Colonic mucosa (tissue), 4 donors: ENCODE measurements at regions not wholly inside any gene's neighbourhood (a gene's known extent, or its start where the extent isn't known, plus 50 kb on each side); places are given as distances from the start of the nearest gene placed in this dataset.

ENCODE experiments used
- DNase-seq: peaks from one replicate; pipeline ENCODE4 v3.0.0-alpha.2; 2020
- H3K27ac ChIP-seq: fragments of 200-600 bp; one replicate; pipeline ENCODE4 v1.8.0; 2021
- H3K27me3 ChIP-seq: fragments of 200-600 bp; one replicate; pipeline ENCODE4 v1.8.0; 2021
- H3K36me3 ChIP-seq: fragments of 200-600 bp; one replicate; pipeline ENCODE4 v1.8.0; 2021
- H3K4me1 ChIP-seq: fragments of 200-600 bp; one replicate; pipeline ENCODE4 v1.8.0; 2021; ENCODE audit warnings: mild to moderate bottlenecking
- H3K4me3 ChIP-seq: fragments of 200-600 bp; one replicate; pipeline ENCODE4 v1.8.0; 2021
- H3K9ac ChIP-seq, 2 donors: one replicate each; pipeline ENCODE4 v1.7.0; 2013; ENCODE audit warnings: control low read depth in 2 of 2, low read depth in 2 of 2, low read length in 2 of 2
- H3K9me3 ChIP-seq: fragments of 200-600 bp; one replicate; pipeline ENCODE4 v1.8.0; 2021
- CTCF ChIP-seq: fragments of 200-600 bp; IDR thresholded peaks from one replicate; pipeline ENCODE4 v1.8.0; 2022; ENCODE audit warnings: antibody characterized with exemption, mild to moderate bottlenecking
- intact Hi-C: fragments of 100-400 bp; cut with DNase I; formaldehyde crosslinking; loops from one replicate; pipeline ENCODE4 v1.14.1; 2022
- donor health status: healthy.
- donor health status: DM: no; HTN: no; CAD: no.
- donor health status: DM: no; HTN: no; CAD: no.

GRCh38 chr17:52546493-52546892 is 388.0 kb upstream of the CA10 start:
- H3K4me3 ChIP-seq: no peak overlapping the region
- H3K27me3 ChIP-seq: no peaks in the 10 kb centered on the region
- no peak for TF ChIP-seq CTCF
- H3K36me3 ChIP-seq: no peaks in the 10 kb centered on the region
- intact Hi-C loops: no loop called here
- H3K4me1 ChIP-seq: no peaks in the 10 kb centered on the region
- H3K9ac ChIP-seq: no peak overlapping the region
- no peak for DNase-seq
- H3K9me3 ChIP-seq: no peaks in the 10 kb centered on the region
- H3K27ac ChIP-seq: no peak overlapping the region

- Histone ChIP-seq H3K9me3 (no peaks in the 10 kb centered on the region), H3K27ac (no peak overlapping the region), H3K4me3 (no peak overlapping the region), H3K9ac (no peak overlapping the region), H3K27me3 (no peaks in the 10 kb centered on the region), H3K4me1 (no peaks in the 10 kb centered on the region), H3K36me3 (no peaks in the 10 kb centered on the region)
- no peak for DNase-seq
- intact Hi-C loops: no loop called here
- TF ChIP-seq CTCF: no peak
Measured at GRCh38 chr17:52537421-52537820, 378.9 kb upstream of the CA10 start.

GRCh38 chr17:52536489-52536888 is 378.0 kb upstream of the CA10 start:
- no peak for DNase-seq
- no peak for TF ChIP-seq CTCF
- intact Hi-C loops: no loop called here

GRCh38 chr17:52532373-52532772 is 373.9 kb upstream of the CA10 start:
- no peak for TF ChIP-seq CTCF
- H3K9ac ChIP-seq: no peak overlapping the region
- no peak for DNase-seq
- no peak overlapping the region for H3K27ac ChIP-seq
- H3K4me3 ChIP-seq: no peak overlapping the region
- intact Hi-C loops: no loop called here
- H3K4me1 ChIP-seq: no peaks in the 10 kb centered on the region
- no peaks in the 10 kb centered on the region for H3K27me3 ChIP-seq
- no peaks in the 10 kb centered on the region for H3K36me3 ChIP-seq
- no peaks in the 10 kb centered on the region for H3K9me3 ChIP-seq

More at GRCh38 chr17:52536489-52536888, 378.0 kb upstream of the CA10 start:
- no peaks in the 10 kb centered on the region for H3K9me3 ChIP-seq
- no peak overlapping the region for H3K9ac ChIP-seq
- no peak overlapping the region for H3K4me3 ChIP-seq
- H3K27me3 ChIP-seq: no peaks in the 10 kb centered on the region
- H3K4me1 ChIP-seq: no peaks in the 10 kb centered on the region
- H3K27ac ChIP-seq: no peak overlapping the region
- no peaks in the 10 kb centered on the region for H3K36me3 ChIP-seq

GRCh38 chr17:52524096-52524637 is 365.7 kb upstream of the CA10 start:
- TF ChIP-seq CTCF: no peak
- intact Hi-C loops: no loop called here
- no peak overlapping the region for H3K27ac ChIP-seq
- H3K9me3 ChIP-seq: no peaks in the 10 kb centered on the region
- DNase-seq: no peak
- H3K4me1 ChIP-seq: no peaks in the 10 kb centered on the region
- no peak overlapping the region for H3K9ac ChIP-seq
- no peak overlapping the region for H3K4me3 ChIP-seq
- H3K36me3 ChIP-seq: no peaks in the 10 kb centered on the region
- H3K27me3 ChIP-seq: no peaks in the 10 kb centered on the region
